Ammon's horn (tissue), 1 donor: ENCODE measurements at regions not wholly inside any gene's neighbourhood (a gene's known extent, or its start where the extent isn't known, plus 50 kb on each side); places are given as distances from the start of the nearest gene placed in this dataset.
"Not testable (repeated sequence)": the region's sequence is repeated elsewhere in the genome, so short reads cannot be mapped to it uniquely, and the experiment has no call there.

Source experiments
- DNase-seq: peaks from one replicate; pipeline ENCODE4 v3.0.0-alpha.2; 2016; ENCODE audit warnings: low spot score

DNA sequence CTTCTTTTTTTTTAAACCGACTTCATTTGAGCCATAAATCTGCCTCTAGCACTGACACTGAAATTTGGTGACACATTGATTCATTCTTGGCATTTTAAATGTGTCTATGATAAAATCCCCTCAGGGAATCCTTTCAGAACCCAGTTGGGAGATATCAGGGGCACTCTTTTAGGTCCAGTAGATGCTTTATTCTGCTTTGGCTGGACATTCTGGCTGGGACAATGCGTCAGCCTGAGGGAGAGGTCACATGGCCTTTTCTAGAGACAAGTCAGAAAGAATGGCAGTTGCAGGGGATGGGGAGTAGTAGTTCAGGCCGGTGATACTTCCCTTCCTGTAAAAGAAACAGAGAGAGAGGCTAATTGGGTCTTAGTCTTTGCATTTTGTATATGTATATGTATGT is 63.1 kb downstream of the TRIM43 start:
- not testable (repeated sequence) for DNase-seq

DNA sequence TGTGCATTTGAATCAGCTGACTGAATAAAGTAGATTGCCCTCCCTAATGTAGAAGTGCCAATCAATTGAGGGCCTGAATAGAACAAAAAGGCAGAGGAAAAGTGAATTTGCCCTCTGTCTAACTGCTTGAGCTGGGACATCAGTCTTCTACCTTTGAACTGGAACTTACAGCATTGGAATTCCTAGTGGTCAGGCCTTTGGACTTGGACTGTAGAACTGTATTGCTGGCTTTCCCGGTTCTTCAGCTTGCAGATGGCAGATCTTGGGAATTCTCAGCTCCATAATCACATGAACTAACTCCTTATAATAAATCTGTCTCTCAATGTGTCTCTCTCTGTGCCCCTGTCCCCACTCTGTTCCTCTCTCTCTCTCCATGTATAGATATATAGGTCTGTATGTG is 64.8 kb downstream of the TRIM43 start:
- DNase-seq: not testable (repeated sequence)

DNA sequence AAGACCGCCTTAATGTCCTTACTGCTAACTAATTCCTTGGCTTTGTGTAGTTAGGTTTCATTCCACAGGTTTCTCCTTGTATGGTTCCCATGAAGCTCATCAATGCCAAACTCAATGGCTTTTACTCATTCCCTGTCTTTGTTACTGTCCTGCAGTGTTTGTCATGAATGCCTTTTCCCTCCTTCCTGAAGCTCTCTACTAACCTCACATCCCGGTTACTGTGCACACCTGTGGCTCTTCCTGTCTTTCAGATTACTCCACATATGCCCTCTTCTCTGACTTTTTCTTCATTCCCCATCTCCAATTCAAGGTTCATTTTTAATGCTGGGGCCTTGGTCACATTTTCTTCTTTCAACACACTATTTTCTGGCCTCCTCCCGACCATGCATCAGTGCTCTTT is 66.1 kb downstream of the TRIM43 start:
- not testable (repeated sequence) for DNase-seq

DNA sequence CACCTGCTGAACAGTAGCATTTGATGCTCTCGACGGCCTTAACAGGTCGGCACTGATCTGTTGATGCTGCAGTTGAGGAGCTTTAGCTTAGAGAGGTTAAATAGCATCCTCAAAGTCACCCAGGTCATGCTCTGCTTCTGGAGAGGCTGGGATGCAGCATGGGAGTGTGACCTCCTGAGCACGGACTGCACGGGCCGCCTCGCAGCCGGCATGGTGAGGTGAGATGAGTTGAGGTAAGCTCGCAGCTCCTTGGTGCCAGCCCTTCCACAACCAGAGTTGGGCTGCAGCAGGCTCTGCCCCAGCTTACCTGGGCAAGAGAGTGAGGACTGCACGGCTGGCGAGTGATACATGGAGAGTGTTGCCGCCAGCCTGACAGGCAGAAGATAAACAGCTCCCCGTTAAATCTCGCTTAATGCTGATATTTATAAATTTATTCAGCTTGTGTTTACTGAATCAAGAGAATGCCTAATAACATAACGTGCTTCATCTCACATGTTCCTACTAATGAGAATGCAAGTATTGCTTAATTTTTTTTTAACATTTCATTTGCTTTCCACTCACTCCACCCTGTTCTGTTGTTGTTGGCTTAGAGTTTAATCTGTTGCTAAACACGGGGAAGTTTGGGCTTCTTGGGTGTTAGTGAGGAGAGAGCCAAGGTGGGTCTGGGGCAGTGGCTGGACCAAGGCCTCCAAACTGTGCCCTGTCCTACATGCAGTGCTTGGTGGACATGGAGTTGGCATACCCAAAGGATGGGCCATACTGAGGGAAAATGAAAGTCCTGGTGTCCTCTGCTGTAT is 69.2 kb downstream of the TRIM43 start:
- not testable (repeated sequence) for DNase-seq

DNA sequence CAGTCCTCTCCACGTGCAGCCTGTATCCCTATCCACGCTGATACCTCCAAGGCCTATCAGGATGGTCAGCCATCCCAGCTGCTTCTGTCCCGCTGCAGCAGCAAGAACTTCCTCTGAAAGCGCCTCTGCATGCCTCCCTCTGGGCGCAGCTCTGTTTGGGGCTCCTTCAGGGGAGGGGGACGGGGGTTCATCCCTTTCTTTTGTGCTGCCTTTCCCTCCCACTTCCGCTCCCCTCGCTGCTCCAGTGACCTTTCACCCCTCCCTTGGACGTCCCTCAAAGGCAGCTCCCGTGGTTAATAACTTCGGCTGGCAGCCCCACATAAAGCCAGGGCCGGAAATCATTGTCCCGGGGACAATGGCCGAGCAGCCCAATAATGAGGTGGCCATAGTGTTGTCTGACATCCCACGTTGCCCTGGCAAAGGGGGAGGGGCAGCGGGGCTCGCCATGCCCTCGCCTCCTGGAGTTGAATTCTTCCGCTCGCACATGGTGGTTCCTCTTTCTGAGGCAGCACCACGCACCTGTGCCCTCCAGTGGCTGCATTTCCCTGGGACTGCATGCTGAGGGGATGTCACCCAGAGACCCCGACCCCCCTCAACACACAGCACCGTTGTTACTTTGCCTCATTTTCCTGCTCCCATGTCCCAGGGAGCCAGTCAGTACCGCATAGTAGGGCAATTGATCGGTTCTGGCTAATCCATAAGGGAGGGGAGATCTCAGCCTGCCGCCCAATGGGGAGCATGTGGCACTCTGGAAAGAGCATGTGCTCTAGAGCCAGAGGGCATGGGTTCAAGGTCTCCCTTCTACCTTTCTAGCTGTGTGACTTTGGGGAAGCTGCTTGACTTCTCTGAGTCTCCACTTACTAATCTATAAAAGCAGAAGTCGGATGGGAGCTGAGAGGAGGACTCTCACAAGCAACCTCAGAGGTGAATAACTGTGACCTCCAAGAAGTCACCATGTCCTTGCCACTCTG is 72.0 kb downstream of the TRIM43 start:
- not testable (repeated sequence) for DNase-seq

DNA sequence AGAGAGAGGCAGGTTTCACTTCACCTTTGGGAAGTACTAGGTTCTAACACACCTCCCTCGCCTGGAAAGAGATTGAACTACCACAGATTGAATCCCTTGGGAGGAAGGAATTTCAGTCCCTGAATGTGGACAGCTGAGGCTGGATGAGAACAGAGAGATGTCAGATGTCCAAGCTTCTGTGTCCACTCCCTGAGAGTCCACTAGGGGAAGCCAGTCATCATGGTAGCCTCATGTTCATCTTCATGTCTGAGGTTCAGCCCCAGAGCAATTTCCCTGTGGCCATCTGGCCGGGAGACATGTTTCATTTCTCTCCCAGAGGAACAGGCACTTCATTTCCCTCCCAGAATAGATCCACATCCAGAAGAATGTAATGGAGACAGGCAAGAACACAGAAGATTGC is 74.8 kb downstream of the TRIM43 start:
- not testable (repeated sequence) for DNase-seq

DNA sequence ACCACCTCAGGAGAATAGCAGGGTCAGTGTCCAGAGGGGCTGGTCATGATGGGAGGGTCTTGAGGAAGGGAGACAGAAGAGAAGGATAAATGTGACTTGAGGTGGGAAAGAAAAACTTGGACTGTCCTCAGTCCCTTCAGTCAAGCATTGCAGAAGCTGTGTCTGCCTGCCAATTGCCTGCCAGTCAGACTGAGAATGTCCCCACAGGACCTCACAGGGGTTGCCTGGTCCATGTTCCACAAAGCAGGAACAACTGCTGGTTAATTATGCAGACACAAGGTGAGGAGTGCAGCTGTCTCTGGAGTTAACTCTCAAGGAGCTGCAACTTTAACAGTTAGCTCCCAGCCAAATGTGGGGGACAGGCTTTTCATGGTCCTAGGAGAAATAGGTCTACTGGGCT is 75.7 kb downstream of the TRIM43 start:
- no peak for DNase-seq

DNA sequence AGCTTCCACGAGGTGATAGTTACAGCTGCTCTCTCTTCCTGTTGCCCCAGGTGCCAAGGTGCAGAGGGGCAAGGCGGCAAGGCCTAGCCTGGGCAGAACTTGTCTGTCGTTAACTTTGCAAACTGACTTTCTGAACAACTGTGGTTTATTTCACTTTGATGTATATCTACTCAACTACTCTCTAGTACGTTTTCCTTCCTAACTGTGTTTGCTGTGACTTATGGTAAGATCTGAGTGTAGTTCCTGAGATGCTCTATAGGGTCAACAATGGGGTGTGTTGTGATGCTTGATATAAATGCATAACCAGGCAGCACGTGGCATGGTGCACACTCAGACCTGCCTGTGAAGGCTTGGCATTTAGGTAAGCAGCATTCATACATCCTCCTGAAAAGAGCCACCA is 77.1 kb downstream of the TRIM43 start:
- DNase-seq: not testable (repeated sequence)

DNA sequence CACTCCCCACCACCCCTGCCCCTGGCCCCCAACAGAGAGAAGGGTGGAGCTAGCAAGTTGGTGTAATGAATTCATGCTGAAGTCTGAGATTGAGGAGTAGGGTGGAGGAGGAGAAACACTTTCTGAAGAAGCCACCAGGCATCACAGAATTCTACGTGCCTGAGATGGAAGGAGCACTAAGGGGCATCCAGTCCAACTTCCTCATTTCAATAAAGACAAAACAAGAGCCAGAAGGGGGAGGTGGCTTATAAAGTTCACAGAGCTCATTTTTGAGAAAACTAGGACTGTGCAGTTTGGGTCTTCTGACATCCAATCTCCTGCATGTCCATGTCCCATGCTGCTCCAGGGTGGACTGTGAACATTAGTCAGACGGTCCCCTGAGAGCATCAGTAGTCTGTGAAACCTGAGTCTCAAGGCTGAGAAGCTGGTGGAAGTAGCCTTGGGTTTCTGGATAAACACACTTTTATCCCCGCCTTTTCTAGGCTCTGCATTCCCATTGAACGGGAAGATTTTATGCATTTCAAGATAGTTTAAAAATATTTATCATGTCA is 77.7 kb downstream of the TRIM43 start:
- no peak for DNase-seq

DNA sequence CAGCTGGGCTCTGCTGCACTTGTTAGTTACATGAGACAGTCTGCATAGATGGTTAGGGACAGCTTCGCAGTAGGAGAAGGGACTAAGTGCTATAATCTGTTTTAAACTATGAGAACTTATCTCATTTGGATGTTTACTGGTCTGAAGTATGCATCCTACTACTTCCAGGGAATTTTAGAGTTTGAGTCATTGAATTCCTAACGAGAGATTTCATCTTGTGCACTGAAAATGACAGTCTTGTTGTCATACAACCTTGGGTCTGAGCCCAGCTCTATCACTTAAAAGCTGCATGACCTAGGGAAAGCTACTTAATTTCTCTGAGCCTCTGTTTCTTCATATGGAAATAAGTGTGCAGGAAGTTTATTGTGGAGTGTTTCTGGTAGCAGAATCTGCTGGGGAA is 78.4 kb downstream of the TRIM43 start:
- DNase-seq: no peak

DNA sequence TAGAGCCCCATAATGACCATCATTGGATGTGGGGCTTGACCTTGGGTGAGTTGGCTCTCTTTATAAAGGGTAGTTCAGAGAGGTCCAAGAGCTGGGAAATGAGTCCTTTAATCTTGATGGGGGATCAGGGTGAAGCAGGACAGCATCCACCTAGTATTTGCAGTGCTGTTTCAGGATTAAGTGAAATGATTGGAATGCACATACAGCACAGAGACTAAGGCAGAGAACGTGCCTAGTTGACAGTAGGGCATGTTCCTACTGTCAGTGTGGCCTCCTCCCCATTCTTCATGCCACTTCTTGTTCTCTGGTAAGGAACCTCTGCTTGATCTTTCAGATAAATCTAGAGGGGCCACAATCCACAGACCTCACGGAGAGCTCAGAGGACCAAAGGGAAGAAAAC is 78.9 kb downstream of the TRIM43 start:
- no peak for DNase-seq

DNA sequence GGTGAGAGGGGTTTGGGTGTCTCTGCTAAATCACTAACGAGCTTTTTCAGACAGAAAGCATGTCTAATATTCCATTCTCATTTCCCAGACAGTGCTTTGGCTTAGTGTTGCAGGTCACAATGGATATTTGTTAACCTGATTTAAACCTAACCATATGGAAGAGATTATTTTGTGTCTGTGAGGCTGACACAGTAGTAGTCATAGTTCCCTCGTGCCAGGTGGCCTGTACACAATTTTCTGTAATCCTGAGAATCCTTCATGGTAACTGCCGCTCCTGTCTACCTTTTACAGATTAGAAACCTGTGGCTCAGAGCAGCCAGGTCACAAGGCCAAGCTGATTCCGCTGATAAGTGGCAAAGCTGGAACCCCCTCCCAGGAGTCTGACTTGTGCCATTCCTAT is 79.4 kb downstream of the TRIM43 start:
- DNase-seq: not testable (repeated sequence)

DNA sequence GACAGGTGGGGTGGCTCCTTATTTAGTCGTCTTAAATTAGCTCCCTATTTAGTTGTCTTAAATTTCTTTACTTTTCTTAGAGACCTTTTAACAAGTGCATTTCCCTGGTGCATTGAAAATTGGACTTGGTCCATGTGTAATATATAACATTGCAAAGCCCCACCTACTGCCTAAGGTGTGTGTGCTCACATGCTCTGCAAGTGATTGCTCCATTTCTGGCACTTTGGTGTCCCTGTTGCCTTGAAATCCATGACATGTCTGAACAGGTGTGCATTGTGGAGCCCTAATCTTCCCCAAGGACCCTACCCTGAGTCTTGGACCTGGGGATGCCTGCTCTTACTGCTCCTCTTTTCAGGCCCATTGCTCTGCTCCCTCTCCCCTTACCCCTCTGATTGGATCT is 80.2 kb downstream of the TRIM43 start:
- DNase-seq: not testable (repeated sequence)

DNA sequence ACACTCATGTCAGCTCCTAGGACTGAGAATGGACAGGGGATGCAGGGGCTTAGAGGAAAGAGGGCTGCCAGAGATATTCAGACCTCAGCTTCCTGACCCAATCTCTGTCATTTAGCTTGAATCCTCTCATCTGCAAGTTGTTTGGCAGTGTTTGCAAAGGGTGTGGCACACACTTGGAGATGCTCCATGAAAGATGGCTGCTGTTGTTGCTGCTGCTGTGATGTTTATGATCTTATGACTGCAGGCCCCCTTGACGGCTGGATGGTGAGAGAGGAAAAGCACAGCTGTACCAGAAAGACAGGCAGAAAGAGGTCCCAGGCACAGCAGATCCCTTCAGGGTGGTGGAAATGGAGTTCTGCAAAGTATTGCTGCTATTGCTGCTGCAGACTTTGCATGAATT is 80.7 kb downstream of the TRIM43 start:
- not testable (repeated sequence) for DNase-seq

DNA sequence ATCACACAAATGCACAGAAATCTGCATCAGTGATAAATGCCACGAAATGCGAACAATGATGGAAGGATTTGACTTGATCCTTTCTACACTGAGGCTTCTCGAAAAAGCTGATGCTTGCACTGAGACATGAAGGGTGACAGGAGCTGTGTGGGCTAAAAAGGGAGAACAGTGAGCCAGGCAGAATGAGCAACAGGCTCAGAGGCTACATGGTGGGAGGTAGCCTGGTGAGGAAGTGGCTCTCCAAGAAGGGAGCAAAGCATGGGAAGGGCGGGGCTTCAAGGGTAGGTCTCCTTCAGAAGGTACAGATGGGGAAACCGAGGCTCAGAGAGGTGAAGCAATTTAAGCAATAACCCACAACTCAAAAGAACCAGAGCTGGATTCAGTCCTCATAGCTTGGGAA is 82.4 kb downstream of the TRIM43 start:
- DNase-seq: no peak

DNA sequence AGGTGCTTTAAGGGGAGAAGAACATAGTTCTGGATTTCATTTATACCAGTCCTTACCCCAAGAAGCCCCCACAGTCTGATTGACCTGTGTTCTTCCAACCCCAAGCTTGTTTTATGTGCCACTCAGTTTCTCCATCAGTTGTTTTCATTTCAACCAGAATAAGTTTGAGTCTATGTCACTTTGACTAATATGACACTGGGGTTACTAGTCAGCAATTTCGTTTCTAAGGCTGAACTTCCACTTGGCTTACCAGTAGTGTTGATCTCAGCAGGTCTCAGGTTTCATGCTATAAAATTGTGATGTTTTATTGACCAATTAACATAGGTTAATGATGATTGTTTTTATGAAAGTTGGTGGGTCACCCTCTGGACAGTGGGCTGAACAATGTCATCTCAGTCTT is 84.8 kb downstream of the TRIM43 start:
- not testable (repeated sequence) for DNase-seq

DNA sequence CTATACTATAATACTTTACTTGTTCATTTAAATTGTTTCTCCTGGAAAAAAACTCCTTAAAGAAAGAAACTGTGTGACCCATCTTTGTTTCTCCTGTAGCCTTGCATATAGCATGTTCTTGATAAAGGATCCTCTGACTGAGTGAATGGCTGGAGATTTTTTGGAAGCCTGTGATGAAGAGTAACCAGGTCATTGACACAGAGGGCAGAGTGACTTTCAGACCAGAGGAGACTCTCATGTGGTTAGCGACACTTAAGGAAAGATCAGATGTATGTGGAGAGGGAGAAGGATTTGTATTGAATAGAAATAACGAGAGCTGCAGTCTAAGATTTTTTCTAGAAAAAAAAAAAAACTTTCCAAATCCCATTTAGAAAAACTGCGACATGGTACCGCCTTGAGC is 85.5 kb downstream of the TRIM43 start:
- no peak for DNase-seq

DNA sequence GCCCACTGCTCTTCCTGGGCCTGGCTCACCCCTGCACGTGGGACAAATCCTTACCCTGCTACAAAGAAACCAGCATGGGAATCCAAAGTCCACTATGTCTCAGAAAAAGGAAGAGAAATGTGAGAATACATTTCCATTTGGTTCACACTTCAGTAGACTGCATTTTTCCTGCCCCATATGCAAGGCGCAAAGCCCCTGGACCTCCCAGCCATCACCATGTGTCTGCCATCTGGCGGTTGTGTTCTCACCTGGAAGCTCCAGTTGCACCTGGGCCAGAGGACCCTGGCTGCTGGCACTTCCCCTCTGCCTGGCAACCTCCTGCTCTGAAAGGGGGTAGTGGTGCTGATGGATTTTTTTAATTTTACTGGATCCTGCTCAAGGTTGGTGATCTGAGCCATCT is 86.0 kb downstream of the TRIM43 start:
- DNase-seq: not testable (repeated sequence)

DNA sequence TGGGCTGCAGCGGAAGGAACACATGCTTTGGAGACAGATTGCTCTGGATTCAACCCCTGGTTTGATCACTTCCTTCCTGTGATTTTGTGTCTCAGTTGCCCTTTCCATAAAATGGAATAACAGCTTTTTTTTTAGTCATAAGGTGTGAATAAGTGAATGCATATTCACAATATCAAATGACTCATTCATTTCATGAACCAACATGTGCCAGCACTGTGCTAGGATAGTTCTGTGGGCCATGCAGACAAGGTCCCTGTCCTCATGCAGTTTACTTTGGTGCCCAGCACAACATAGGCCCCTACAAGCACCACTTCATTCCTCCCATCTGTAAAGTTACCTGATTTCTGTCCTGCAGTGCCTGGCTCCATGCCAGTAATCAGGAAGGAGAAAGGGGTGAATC is 89.4 kb downstream of the TRIM43 start:
- DNase-seq: not testable (repeated sequence)

DNA sequence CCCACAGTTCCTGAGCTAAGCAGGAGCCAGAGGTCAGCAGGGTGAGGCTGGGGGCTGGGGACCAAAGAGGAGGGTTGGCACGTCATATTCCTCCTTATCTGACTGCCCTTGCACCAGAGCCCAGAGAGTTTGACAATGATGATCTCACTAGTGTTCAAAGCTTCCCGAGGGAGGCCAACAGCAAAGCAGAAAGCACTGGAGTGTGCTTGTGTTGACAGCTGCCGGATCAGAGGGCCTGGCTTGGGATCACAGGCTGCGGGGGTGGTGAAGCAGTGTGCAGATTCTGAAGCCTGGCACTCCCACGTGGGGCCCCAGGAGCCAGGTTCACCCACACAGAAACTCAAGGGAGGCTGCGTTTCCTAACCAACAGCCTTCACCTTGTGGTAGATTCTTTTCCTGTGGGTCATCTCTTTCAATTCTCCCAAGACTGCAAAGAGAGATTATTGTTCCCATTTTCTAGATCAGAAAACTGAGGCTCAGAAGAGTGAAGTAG is 89.8 kb downstream of the TRIM43 start:
- not testable (repeated sequence) for DNase-seq

DNA sequence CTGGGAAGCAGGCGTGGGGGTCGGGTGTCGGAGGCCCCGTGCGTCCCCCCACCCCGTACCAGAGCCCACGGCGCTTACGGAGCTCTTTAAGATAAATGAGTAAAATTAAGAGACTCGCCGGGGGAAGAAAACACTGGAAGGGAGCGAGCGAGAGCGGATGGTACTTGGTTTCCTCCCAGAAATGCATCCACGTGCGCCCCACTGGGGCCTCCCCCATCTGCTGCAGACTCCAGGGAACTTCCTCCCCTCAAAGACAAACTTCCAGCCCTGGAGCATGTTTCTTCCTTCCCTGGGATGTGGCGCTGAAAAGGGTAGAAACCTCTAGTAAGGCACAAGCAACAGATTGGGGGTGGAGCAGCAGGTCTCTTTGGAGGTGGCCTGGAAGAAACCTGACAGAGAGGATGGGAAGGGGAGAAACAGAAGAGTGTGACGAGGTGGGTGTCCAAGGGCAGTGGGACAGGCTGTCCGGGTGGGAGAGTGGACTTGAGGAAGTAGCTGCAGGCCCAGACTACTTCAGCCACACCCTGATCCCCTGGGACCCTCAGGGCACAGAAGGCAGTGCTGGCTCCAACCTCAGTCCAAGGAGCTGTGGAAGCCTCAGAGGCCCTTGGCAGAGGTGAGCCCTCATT is 91.2 kb downstream of the TRIM43 start:
- not testable (repeated sequence) for DNase-seq

DNA sequence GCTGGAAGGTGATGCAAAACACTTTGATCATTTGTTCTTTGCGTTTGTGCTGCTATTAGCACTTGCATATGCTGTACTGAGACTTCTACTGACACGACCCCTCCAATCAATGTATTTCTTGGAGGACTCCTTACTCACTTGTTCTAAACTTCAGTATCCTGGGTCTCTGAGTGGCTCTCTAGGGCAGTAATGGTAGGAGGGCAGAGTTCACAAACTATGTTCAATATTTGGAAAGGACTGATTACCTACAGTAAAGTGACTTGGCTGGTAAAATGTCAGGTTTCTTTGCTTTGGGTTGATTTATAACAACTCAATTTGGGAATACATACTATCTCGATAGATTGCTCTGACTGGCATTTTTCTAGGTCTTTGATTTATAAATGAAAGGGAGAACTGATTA is 93.7 kb downstream of the TRIM43 start:
- DNase-seq: no peak
